ENCODE measurements at regions not wholly inside any gene's neighbourhood (a gene's known extent, or its start where the extent isn't known, plus 50 kb on each side); places are given as distances from the start of the nearest gene placed in this dataset.

- TF ChIP-seq EZH2 (IDR thresholded peaks at IDR 0.05) = no peak
- no peak for TF ChIP-seq POLR2AphosphoS5 (IDR thresholded peaks at IDR 0.05; ENCODE audit: borderline replicate concordance, low read depth, low read length)
- no peak for TF ChIP-seq FOXP2 (optimal IDR thresholded peaks at IDR 0.05; ENCODE audit: control extremely low read depth, extremely low read length, insufficient read depth)
Observed at GRCh38 chr16:5633845-5634440, 536.3 kb upstream of the EEF2KMT start.

Data from SK-N-MC (cell line).